CD14-positive monocyte (primary cell): ENCODE measurements at regions not wholly inside any gene's neighbourhood (a gene's known extent, or its start where the extent isn't known, plus 50 kb on each side); places are given as distances from the start of the nearest gene placed in this dataset.
A peak's percentile ranks its signal among the peaks of the same experiment; 100 is the strongest.

Experiments used
- DNase-seq, 3 donors: peaks; one replicate each; pipeline ENCODE4 v3.0.0-alpha.2; 2011 to 2022
- H2AFZ ChIP-seq: 2 replicates; pipeline ENCODE4 v1.6.0; 2012; ENCODE audit warnings: mild to moderate bottlenecking, low read depth, low read length, inconsistent platforms; ENCODE audit not compliant: insufficient read depth, poor library complexity, severe bottlenecking
- H3K27ac ChIP-seq, 2 donors: 1 replicate in 1 of 2; 2 replicates in 1 of 2; pipeline ENCODE4 v1.5.1; 2012 to 2013; ENCODE audit warnings: low read length in 2 of 2, control low read depth in 1 of 2, inconsistent platforms in 1 of 2, low read depth in 1 of 2, mild to moderate bottlenecking in 1 of 2
- H3K27me3 ChIP-seq, 2 donors: one replicate each; pipeline versions ENCODE4 v1.6.0 to v1.6.1; 2011 to 2013; ENCODE audit warnings: low read length in 2 of 2; ENCODE audit not compliant: control insufficient read depth in 2 of 2, insufficient read depth in 2 of 2
- H3K36me3 ChIP-seq, 2 donors: replicated peaks in 1 of 2; 1 replicate in 1 of 2; 2 replicates in 1 of 2; pipeline versions ENCODE4 v1.5.1 to v1.6.1; 2012 to 2013; ENCODE audit warnings: low read length in 2 of 2, control low read depth in 1 of 2, inconsistent platforms in 1 of 2, mild to moderate bottlenecking in 1 of 2; ENCODE audit not compliant: insufficient read depth in 2 of 2, control insufficient read depth in 1 of 2
- H3K4me1 ChIP-seq, 2 donors: 1 replicate in 1 of 2; 2 replicates in 1 of 2; pipeline versions ENCODE4 v1.5.1 to v1.6.1; 2012 to 2013; ENCODE audit warnings: low read length in 2 of 2, control low read depth in 1 of 2, inconsistent platforms in 1 of 2, mild to moderate bottlenecking in 1 of 2, moderate library complexity in 1 of 2; ENCODE audit not compliant: insufficient read depth in 2 of 2, control insufficient read depth in 1 of 2
- H3K4me2 ChIP-seq: replicated peaks from 2 replicates; pipeline ENCODE3; 2012; ENCODE audit warnings: low read length, moderate library complexity, mild to moderate bottlenecking; ENCODE audit not compliant: poor library complexity, severe bottlenecking; ENCODE audit errors: extremely low read depth
- H3K4me3 ChIP-seq, 3 experiments: fragments of 200-600 bp in 1 of 3; sonication (generic) in 1 of 3; replicated peaks in 1 of 3; 1 replicate in 2 of 3; 2 replicates in 1 of 3; pipeline ENCODE4 v1.5.1; 2011 to 2013; ENCODE audit warnings: low read length in 3 of 3, mild to moderate bottlenecking in 3 of 3, control low read depth in 2 of 3, low read depth in 2 of 3, inconsistent platforms in 1 of 3, moderate library complexity in 1 of 3
- H3K79me2 ChIP-seq: 2 replicates; pipeline ENCODE4 v1.6.0; 2012; ENCODE audit warnings: mild to moderate bottlenecking, control low read depth, inconsistent platforms, low read length, moderate library complexity; ENCODE audit not compliant: insufficient read depth
- H3K9ac ChIP-seq: 2 replicates; pipeline ENCODE4 v1.6.0; 2017; ENCODE audit warnings: low read length, mild to moderate bottlenecking; ENCODE audit not compliant: insufficient read depth, poor library complexity, severe bottlenecking
- H3K9me3 ChIP-seq, 2 donors: replicated peaks in 1 of 2; 1 replicate in 1 of 2; 2 replicates in 1 of 2; pipeline versions ENCODE4 v1.5.1 to v1.6.1; 2012 to 2013; ENCODE audit warnings: low read length in 2 of 2, control low read depth in 1 of 2; ENCODE audit not compliant: control insufficient read depth in 1 of 2, insufficient read depth in 1 of 2
- H4K20me1 ChIP-seq: 2 replicates; pipeline ENCODE4 v1.6.0; 2012; ENCODE audit warnings: mild to moderate bottlenecking, low read length, control low read depth, moderate library complexity; ENCODE audit not compliant: insufficient read depth
- H3K27ac Mint-ChIP-seq, 7 donors: one replicate each; pipeline ENCODE4 v1.8.0; 2020; ENCODE audit warnings: mild to moderate bottlenecking in 7 of 7, mixed read lengths in 7 of 7, moderate library complexity in 6 of 7, inconsistent platforms in 2 of 7
- H3K27me3 Mint-ChIP-seq, 3 donors: one replicate each; pipeline ENCODE4 v1.8.0; 2021 to 2022; ENCODE audit warnings: low read depth in 3 of 3, mild to moderate bottlenecking in 3 of 3, mixed read lengths in 3 of 3, moderate library complexity in 3 of 3, inconsistent platforms in 1 of 3
- H3K36me3 Mint-ChIP-seq, 2 donors: one replicate each; pipeline ENCODE4 v1.8.0; 2020; ENCODE audit warnings: mixed read lengths in 2 of 2, inconsistent platforms in 1 of 2, mild to moderate bottlenecking in 1 of 2
- H3K4me1 Mint-ChIP-seq: one replicate; pipeline ENCODE4 v1.8.0; 2020; ENCODE audit warnings: mild to moderate bottlenecking, mixed read lengths
- H3K4me3 Mint-ChIP-seq, 2 donors: one replicate each; pipeline ENCODE4 v1.8.0; 2020; ENCODE audit warnings: mild to moderate bottlenecking in 2 of 2, mixed read lengths in 2 of 2, moderate library complexity in 1 of 2
- H3K9me3 Mint-ChIP-seq, 7 donors: one replicate each; pipeline ENCODE4 v1.8.0; 2020 to 2022; ENCODE audit warnings: mixed read lengths in 7 of 7, mild to moderate bottlenecking in 6 of 7, moderate library complexity in 6 of 7, inconsistent platforms in 2 of 7
- WGBS: methylation state at CpG from one replicate; pipeline ENCODE4 v1.1.5; 2013; ENCODE audit warnings: missing lambda C conversion rate; ENCODE audit not compliant: insufficient coverage; 5-methylcytosine and 5-hydroxymethylcytosine counted together
- intact Hi-C, 2 donors: fragments of 100-400 bp; cut with micrococcal nuclease; formaldehyde crosslinking; loops; one replicate each; pipeline versions ENCODE4 v1.15.0 to v1.15.1; 2023
- TF ChIP-seq, protein P1 (sequence below): fragments of 200-600 bp; IDR thresholded peaks from one replicate; pipeline ENCODE4 v1.8.0; 2022; ENCODE audit warnings: antibody characterized with exemption, mild to moderate bottlenecking

DNA sequence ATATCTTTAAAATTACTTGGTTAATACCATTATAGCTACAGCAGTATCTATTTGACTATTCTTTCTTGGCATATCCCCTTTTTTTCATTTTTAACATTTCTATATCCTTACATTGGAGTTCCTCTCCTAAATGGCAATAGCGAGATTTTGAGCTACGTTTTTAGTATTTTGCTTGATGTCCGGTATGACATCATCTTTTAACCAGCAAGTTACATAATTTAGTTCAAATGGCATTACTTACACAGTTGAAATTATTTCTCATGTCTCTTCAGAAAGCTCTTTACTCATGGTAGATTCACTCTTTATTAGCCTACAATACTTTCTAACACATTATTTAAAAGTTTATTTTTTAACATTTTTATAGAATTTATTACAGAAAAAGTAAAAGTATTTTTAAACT is 701.7 kb upstream of the EPHA7 start:
- no peak overlapping the region for H3K4me2 ChIP-seq
- no peaks in the 10 kb centered on the region for H3K4me1 Mint-ChIP-seq
- H3K27me3 ChIP-seq: no peaks in the 10 kb centered on the region
- H3K36me3 Mint-ChIP-seq: no peaks in the 10 kb centered on the region
- TF ChIP-seq, protein P1, sequence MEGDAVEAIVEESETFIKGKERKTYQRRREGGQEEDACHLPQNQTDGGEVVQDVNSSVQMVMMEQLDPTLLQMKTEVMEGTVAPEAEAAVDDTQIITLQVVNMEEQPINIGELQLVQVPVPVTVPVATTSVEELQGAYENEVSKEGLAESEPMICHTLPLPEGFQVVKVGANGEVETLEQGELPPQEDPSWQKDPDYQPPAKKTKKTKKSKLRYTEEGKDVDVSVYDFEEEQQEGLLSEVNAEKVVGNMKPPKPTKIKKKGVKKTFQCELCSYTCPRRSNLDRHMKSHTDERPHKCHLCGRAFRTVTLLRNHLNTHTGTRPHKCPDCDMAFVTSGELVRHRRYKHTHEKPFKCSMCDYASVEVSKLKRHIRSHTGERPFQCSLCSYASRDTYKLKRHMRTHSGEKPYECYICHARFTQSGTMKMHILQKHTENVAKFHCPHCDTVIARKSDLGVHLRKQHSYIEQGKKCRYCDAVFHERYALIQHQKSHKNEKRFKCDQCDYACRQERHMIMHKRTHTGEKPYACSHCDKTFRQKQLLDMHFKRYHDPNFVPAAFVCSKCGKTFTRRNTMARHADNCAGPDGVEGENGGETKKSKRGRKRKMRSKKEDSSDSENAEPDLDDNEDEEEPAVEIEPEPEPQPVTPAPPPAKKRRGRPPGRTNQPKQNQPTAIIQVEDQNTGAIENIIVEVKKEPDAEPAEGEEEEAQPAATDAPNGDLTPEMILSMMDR: no peak
- no peak overlapping the region for H3K4me3 ChIP-seq
- H3K9me3 ChIP-seq: no peaks in the 10 kb centered on the region
- no peaks in the 10 kb centered on the region for H3K27me3 Mint-ChIP-seq
- no peaks in the 10 kb centered on the region for H4K20me1 ChIP-seq
- no peak overlapping the region for H3K27ac ChIP-seq
- H3K27ac Mint-ChIP-seq: no peak overlapping the region
- no peaks in the 10 kb centered on the region for H3K4me1 ChIP-seq
- H3K79me2 ChIP-seq: no peaks in the 10 kb centered on the region
- 100% methylated on average over 1 of the region's 3 CpGs for WGBS
- H3K4me3 Mint-ChIP-seq: no peak overlapping the region
- H3K36me3 ChIP-seq: no peaks in the 10 kb centered on the region
- no peak for DNase-seq
- intact Hi-C loops: no loop called here
- no peaks in the 10 kb centered on the region for H3K9me3 Mint-ChIP-seq
- no peak overlapping the region for H3K9ac ChIP-seq
- H2AFZ ChIP-seq: no peak overlapping the region

DNA sequence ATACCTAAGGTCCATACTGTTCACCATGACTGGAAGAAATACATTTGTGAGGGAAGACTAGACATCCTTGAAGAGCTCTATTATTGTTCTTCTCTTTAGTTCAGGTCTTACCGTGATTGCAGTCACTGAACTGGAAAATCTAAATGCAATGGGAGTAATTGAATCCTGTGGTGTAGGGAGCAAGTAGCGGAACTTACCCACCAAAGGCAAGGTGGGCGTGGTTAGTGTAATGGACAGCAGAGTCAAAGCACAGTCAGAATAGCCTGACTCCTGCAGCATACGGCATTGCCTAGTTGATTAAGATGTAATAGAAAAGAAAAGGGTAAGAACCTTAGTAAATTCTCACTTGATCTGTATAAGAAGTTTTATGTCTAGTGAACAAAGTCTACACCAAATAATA is 679.7 kb upstream of the EPHA7 start:
- no peak overlapping the region for H3K4me3 Mint-ChIP-seq
- Histone ChIP-seq H3K79me2 (no peaks in the 10 kb centered on the region), H4K20me1 (no peaks in the 10 kb centered on the region), H3K27ac (no peak overlapping the region), H3K9me3 (no peaks in the 10 kb centered on the region), H3K4me3 (no peak overlapping the region), H3K9ac (no peak overlapping the region), H2AFZ (no peak overlapping the region), H3K4me1 (no peaks in the 10 kb centered on the region), H3K27me3 (no peaks in the 10 kb centered on the region), H3K4me2 (no peak overlapping the region), H3K36me3 (no peaks in the 10 kb centered on the region)
- no peak for DNase-seq
- intact Hi-C loops: no loop called here
- TF ChIP-seq, protein P1: no peak
- no peaks in the 10 kb centered on the region for H3K4me1 Mint-ChIP-seq
- 69% methylated on average over 3 of the region's 4 CpGs for WGBS
- no peaks in the 10 kb centered on the region for H3K27me3 Mint-ChIP-seq
- no peaks in the 10 kb centered on the region for H3K9me3 Mint-ChIP-seq
- H3K36me3 Mint-ChIP-seq: no peaks in the 10 kb centered on the region
- peak overlapping the region in 1 of 7 donors; percentile 19 for H3K27ac Mint-ChIP-seq
